Neural cell (in vitro differentiated cells): ENCODE measurements at regions not wholly inside any gene's neighbourhood (a gene's known extent, or its start where the extent isn't known, plus 50 kb on each side); places are given as distances from the start of the nearest gene placed in this dataset.

Source experiments
- H2AFZ ChIP-seq: fragments of 200-600, 300-800 bp; sonication (generic), shearing (Covaris generic); 2 replicates; pipeline ENCODE4 v1.6.0; 2014; ENCODE audit warnings: low read depth, mild to moderate bottlenecking, antibody characterized with exemption, low read length, moderate library complexity
- H3F3A ChIP-seq: fragments of 200-600 bp; shearing (Covaris generic); 2 replicates; pipeline ENCODE4 v1.6.1; 2016; ENCODE audit warnings: mild to moderate bottlenecking, moderate library complexity, mixed read lengths, antibody characterized with exemption, low read length; ENCODE audit not compliant: insufficient read depth, poor library complexity, severe bottlenecking
- H3K27ac ChIP-seq: fragments of 200-600, 300-800 bp; sonication (generic), shearing (Covaris generic); 2 replicates; pipeline ENCODE4 v1.5.1; 2014; ENCODE audit warnings: mild to moderate bottlenecking, low read length, moderate library complexity
- H3K27me3 ChIP-seq: fragments of 300-800, 200-600 bp; sonication (generic), shearing (Covaris generic); 2 replicates; pipeline ENCODE4 v1.6.0; 2014; ENCODE audit warnings: mild to moderate bottlenecking, low read depth, low read length, moderate library complexity; ENCODE audit not compliant: insufficient read depth
- H3K36me3 ChIP-seq: fragments of 300-800, 200-600 bp; sonication (generic), shearing (Covaris generic); 2 replicates; pipeline ENCODE4 v1.5.1; 2014; ENCODE audit warnings: mild to moderate bottlenecking, antibody characterized with exemption, low read length, moderate library complexity; ENCODE audit not compliant: insufficient read depth
- H3K4me2 ChIP-seq: fragments of 300-800, 200-600 bp; sonication (generic), shearing (Covaris generic); 2 replicates; pipeline ENCODE4 v1.6.0; 2014; ENCODE audit warnings: mild to moderate bottlenecking, low read length
- H3K4me3 ChIP-seq: fragments of 300-800, 200-600 bp; sonication (generic), shearing (Covaris generic); 2 replicates; pipeline ENCODE4 v1.5.1; 2014; ENCODE audit warnings: mild to moderate bottlenecking, low read length, moderate library complexity
- H3K79me2 ChIP-seq: fragments of 200-600 bp; shearing (Covaris generic); replicated peaks from 2 replicates; pipeline ENCODE4 v1.6.0; 2014; ENCODE audit warnings: mild to moderate bottlenecking, low read length, moderate library complexity; ENCODE audit not compliant: insufficient read depth
- H3K9ac ChIP-seq: fragments of 300-800, 200-600 bp; sonication (generic), shearing (Covaris generic); 2 replicates; pipeline ENCODE4 v1.6.1; 2016; ENCODE audit warnings: mild to moderate bottlenecking, low read length, mixed read lengths
- H3K9me2 ChIP-seq: fragments of 200-600 bp; shearing (Covaris generic); 2 replicates; pipeline ENCODE4 v1.6.1; 2016; ENCODE audit warnings: mild to moderate bottlenecking, low read length, mixed read lengths; ENCODE audit not compliant: insufficient read depth
- H3K9me3 ChIP-seq: fragments of 200-600, 300-800 bp; sonication (generic), shearing (Covaris generic); 2 replicates; pipeline ENCODE4 v1.6.1; 2016; ENCODE audit warnings: mild to moderate bottlenecking, mixed run types, low read length, moderate library complexity, mixed read lengths
- H4K20me1 ChIP-seq: fragments of 200-600 bp; shearing (Covaris generic); 2 replicates; pipeline ENCODE4 v1.6.1; 2016; ENCODE audit warnings: mild to moderate bottlenecking, mixed run types; ENCODE audit not compliant: insufficient read depth
- EP300 ChIP-seq: fragments of 450-650 bp; conservative IDR thresholded peaks from 2 replicates; pipeline ENCODE4 v1.6.1; 2014; ENCODE audit warnings: antibody characterized with exemption, mild to moderate bottlenecking, moderate library complexity; ENCODE audit not compliant: poor library complexity, severe bottlenecking
- EZH2 ChIP-seq: fragments of 200-600, 300-800 bp; shearing (Covaris generic), sonication (generic); IDR thresholded peaks from 2 replicates; pipeline ENCODE4 v1.6.1; 2014; ENCODE audit warnings: antibody characterized with exemption, low read length, borderline replicate concordance, mild to moderate bottlenecking; ENCODE audit not compliant: insufficient read depth, poor library complexity, severe bottlenecking
- MXI1 ChIP-seq: fragments of 450-650 bp; conservative IDR thresholded peaks from 2 replicates; pipeline ENCODE4 v1.6.1; 2014; ENCODE audit warnings: antibody characterized with exemption, mild to moderate bottlenecking; ENCODE audit not compliant: poor library complexity, severe bottlenecking
- RAD21 ChIP-seq: fragments of 450-650 bp; conservative IDR thresholded peaks from 2 replicates; pipeline ENCODE4 v1.6.1; 2014; ENCODE audit warnings: antibody characterized with exemption, mild to moderate bottlenecking, moderate library complexity
- SMC3 ChIP-seq: fragments of 450-650 bp; conservative IDR thresholded peaks from 2 replicates; pipeline ENCODE4 v1.6.1; 2014; ENCODE audit warnings: antibody characterized with exemption, mild to moderate bottlenecking, moderate library complexity; ENCODE audit not compliant: poor library complexity
- TF ChIP-seq, protein P1 (sequence below): fragments of 450-650 bp; IDR thresholded peaks from 2 replicates; pipeline ENCODE4 v1.5.1; 2014; ENCODE audit warnings: antibody characterized with exemption, mild to moderate bottlenecking, moderate library complexity; ENCODE audit not compliant: poor library complexity, severe bottlenecking
- TF ChIP-seq, protein P2 (sequence below): IDR thresholded peaks from 2 replicates; pipeline ENCODE4 v1.6.1; 2012; ENCODE audit warnings: borderline replicate concordance

DNA sequence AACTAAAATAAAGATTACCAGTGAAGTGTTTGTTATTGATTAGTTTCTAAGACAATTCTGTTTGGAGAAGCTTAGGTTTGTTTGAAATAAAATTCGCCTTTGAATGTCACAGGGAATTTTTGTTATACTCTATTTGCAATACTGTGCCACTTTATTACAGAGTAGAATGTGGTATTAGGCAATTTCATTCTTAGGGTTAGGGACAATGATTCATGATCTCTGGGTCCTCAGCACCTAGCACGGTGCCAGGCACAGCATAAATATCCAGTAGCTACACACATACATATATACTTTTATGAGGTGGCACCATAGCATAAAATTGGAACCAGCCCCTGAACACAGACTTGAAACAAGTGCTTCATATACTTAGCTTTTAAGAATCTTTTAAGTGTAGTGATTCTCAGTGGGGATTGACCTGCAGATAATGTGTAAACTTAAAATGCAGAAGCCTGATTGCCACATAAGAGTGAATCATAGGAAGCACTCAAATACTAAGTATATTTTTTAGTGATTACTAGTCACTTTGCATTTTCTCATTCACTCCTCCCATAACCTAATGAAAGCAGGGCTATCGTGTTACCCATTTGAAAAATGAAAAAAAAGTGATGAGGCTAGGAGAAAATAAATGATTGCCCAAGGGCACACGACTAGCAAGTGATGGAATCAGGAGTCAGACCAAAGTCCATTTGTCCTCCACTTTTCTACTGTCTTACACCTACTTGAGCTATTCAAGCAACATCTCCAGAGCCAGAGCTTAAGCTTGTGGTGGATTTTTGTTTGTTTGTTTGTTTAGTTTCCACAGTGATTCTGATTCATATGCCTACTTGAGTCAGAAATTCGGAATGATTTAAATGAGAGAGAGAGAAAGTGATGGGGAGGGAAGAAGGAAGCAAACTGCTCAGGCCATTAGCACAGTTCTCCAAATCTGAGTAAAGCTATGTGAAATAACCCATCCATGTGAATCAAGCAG is 366.0 kb upstream of the FGF13 start:
- no peaks in the 10 kb centered on the region for H3K36me3 ChIP-seq
- no peak overlapping the region for H3K9ac ChIP-seq
- H3K9me3 ChIP-seq: no peaks in the 10 kb centered on the region
- H3K9me2 ChIP-seq: no peaks in the 10 kb centered on the region
- no peak for TF ChIP-seq MXI1
- TF ChIP-seq, protein P1, sequence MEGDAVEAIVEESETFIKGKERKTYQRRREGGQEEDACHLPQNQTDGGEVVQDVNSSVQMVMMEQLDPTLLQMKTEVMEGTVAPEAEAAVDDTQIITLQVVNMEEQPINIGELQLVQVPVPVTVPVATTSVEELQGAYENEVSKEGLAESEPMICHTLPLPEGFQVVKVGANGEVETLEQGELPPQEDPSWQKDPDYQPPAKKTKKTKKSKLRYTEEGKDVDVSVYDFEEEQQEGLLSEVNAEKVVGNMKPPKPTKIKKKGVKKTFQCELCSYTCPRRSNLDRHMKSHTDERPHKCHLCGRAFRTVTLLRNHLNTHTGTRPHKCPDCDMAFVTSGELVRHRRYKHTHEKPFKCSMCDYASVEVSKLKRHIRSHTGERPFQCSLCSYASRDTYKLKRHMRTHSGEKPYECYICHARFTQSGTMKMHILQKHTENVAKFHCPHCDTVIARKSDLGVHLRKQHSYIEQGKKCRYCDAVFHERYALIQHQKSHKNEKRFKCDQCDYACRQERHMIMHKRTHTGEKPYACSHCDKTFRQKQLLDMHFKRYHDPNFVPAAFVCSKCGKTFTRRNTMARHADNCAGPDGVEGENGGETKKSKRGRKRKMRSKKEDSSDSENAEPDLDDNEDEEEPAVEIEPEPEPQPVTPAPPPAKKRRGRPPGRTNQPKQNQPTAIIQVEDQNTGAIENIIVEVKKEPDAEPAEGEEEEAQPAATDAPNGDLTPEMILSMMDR: no peak
- TF ChIP-seq SMC3: no peak
- TF ChIP-seq, protein P2, sequence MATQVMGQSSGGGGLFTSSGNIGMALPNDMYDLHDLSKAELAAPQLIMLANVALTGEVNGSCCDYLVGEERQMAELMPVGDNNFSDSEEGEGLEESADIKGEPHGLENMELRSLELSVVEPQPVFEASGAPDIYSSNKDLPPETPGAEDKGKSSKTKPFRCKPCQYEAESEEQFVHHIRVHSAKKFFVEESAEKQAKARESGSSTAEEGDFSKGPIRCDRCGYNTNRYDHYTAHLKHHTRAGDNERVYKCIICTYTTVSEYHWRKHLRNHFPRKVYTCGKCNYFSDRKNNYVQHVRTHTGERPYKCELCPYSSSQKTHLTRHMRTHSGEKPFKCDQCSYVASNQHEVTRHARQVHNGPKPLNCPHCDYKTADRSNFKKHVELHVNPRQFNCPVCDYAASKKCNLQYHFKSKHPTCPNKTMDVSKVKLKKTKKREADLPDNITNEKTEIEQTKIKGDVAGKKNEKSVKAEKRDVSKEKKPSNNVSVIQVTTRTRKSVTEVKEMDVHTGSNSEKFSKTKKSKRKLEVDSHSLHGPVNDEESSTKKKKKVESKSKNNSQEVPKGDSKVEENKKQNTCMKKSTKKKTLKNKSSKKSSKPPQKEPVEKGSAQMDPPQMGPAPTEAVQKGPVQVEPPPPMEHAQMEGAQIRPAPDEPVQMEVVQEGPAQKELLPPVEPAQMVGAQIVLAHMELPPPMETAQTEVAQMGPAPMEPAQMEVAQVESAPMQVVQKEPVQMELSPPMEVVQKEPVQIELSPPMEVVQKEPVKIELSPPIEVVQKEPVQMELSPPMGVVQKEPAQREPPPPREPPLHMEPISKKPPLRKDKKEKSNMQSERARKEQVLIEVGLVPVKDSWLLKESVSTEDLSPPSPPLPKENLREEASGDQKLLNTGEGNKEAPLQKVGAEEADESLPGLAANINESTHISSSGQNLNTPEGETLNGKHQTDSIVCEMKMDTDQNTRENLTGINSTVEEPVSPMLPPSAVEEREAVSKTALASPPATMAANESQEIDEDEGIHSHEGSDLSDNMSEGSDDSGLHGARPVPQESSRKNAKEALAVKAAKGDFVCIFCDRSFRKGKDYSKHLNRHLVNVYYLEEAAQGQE: no peak
- TF ChIP-seq RAD21: no peak
- no peak for TF ChIP-seq EZH2
- no peak for TF ChIP-seq EP300
- no peak overlapping the region for H3K27ac ChIP-seq
- H3K27me3 ChIP-seq: no peaks in the 10 kb centered on the region
- no peaks in the 10 kb centered on the region for H3K79me2 ChIP-seq
- no peaks in the 10 kb centered on the region for H3F3A ChIP-seq
- H2AFZ ChIP-seq: no peak overlapping the region
- H3K4me2 ChIP-seq: no peak overlapping the region
- H4K20me1 ChIP-seq: no peaks in the 10 kb centered on the region
- H3K4me3 ChIP-seq: no peak overlapping the region

DNA sequence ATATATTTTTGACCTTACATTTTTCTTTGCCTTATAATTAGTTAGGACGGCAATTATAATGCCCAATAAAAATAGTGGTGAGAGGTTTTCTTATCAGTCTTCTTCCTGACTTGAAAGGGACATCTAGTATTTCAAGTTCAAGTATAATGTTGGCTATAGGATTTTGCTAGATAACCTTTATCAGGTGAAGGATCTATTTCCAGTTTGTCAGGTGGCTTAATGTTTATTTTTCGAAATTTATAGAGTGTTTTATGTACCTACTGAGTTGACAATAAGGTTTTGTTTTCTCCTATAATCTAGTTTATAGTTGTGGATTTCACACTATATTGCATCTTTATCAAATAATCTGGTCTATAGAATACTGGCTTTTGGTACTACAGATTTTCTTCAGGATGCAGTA is 351.8 kb upstream of the FGF13 start:
- H3F3A ChIP-seq: no peaks in the 10 kb centered on the region
- H3K4me3 ChIP-seq: no peak overlapping the region
- no peaks in the 10 kb centered on the region for H3K9me3 ChIP-seq
- no peak overlapping the region for H3K9ac ChIP-seq
- TF ChIP-seq, protein P2: no peak
- no peak for TF ChIP-seq MXI1
- H3K79me2 ChIP-seq: no peaks in the 10 kb centered on the region
- H2AFZ ChIP-seq: no peak overlapping the region
- H3K27ac ChIP-seq: no peak overlapping the region
- no peaks in the 10 kb centered on the region for H3K27me3 ChIP-seq
- H3K36me3 ChIP-seq: no peaks in the 10 kb centered on the region
- H4K20me1 ChIP-seq: no peaks in the 10 kb centered on the region
- no peaks in the 10 kb centered on the region for H3K9me2 ChIP-seq
- no peak overlapping the region for H3K4me2 ChIP-seq
